H1 (cell line): ENCODE measurements at regions not wholly inside any gene's neighbourhood (a gene's known extent, or its start where the extent isn't known, plus 50 kb on each side); places are given as distances from the start of the nearest gene placed in this dataset.

Experiments
- CTCF ChIA-PET: fragments of 300-600 bp; sonication (Branson Sonifier 250); formaldehyde crosslinking; loops from one replicate; lab custom pipeline; 2021; ENCODE audit not compliant: partially characterized antibody; lab: Charles Lee
- POLR2A ChIA-PET: fragments of 300-600 bp; sonication (Branson Sonifier 250); formaldehyde crosslinking; loops from one replicate; lab custom pipeline; 2021; ENCODE audit warnings: inconsistent platforms; ENCODE audit not compliant: partially characterized antibody; lab: Charles Lee
- DNase-seq, 2 experiments: peaks; one replicate each; pipeline versions ENCODE4 v3.0.0 to v3.0.0-alpha.2; 2010 to 2022; ENCODE audit warnings: low spot score in 2 of 2, low read depth in 1 of 2, mixed read lengths in 1 of 2
- FAIRE-seq: peaks from 2 replicates; lab custom pipeline; 2011; peaks lifted over from hg19 to GRCh38; lab: Jason Lieb, UNC
- H2AFZ ChIP-seq: 2 replicates; pipeline ENCODE4 v1.8.1; 2012; ENCODE audit warnings: low read length, inconsistent platforms
- H2AK5ac ChIP-seq: 2 replicates; pipeline ENCODE4 v1.6.1; 2013; ENCODE audit warnings: low read depth, low read length
- H2BK120ac ChIP-seq: replicated peaks from 2 replicates; pipeline ENCODE3; 2013; ENCODE audit warnings: low read depth, low read length, inconsistent platforms
- H2BK12ac ChIP-seq: 2 replicates; pipeline ENCODE4 v1.6.1; 2013; ENCODE audit warnings: low read depth, low read length
- H2BK15ac ChIP-seq: 2 replicates; pipeline ENCODE4 v1.6.1; 2013; ENCODE audit warnings: low read length
- H2BK20ac ChIP-seq: 2 replicates; pipeline ENCODE4 v1.6.1; 2013; ENCODE audit warnings: low read length
- H2BK5ac ChIP-seq: 2 replicates; pipeline ENCODE4 v1.6.1; 2013; ENCODE audit warnings: low read depth, low read length
- H3K14ac ChIP-seq: 2 replicates; pipeline ENCODE4 v1.6.1; 2013; ENCODE audit warnings: inconsistent platforms; ENCODE audit not compliant: insufficient read length
- H3K18ac ChIP-seq: 2 replicates; pipeline ENCODE4 v1.6.1; 2013; ENCODE audit warnings: low read length; ENCODE audit errors: extremely low read depth
- H3K23ac ChIP-seq: 2 replicates; pipeline ENCODE4 v1.6.1; 2013; ENCODE audit warnings: inconsistent platforms; ENCODE audit not compliant: insufficient read length
- H3K23me2 ChIP-seq: 2 replicates; pipeline ENCODE4 v1.6.1; 2013; ENCODE audit warnings: low read depth, low read length
- H3K27ac ChIP-seq: 2 replicates; pipeline ENCODE4 v1.6.1; 2011; ENCODE audit warnings: low read depth, low read length, inconsistent platforms
- H3K27me3 ChIP-seq, 4 experiments: replicated peaks in 1 of 4; 1 replicate in 1 of 4; 2 replicates in 3 of 4; pipeline versions ENCODE4 v1.6.1 to v1.8.1; 2011 to 2013; ENCODE audit warnings: low read length in 3 of 4, mild to moderate bottlenecking in 3 of 4, inconsistent platforms in 2 of 4, mixed read lengths in 2 of 4, moderate library complexity in 1 of 4; ENCODE audit not compliant: control insufficient read depth in 3 of 4, insufficient read depth in 3 of 4; ENCODE audit errors: extremely low read depth in 1 of 4
- H3K36me3 ChIP-seq, 4 experiments: 2 replicates each; pipeline versions ENCODE4 v1.6.1 to v1.8.1; 2011 to 2013; ENCODE audit warnings: mild to moderate bottlenecking in 4 of 4, low read length in 3 of 4, moderate library complexity in 2 of 4, control low read depth in 1 of 4, inconsistent platforms in 1 of 4; ENCODE audit not compliant: insufficient read depth in 4 of 4, control insufficient read depth in 2 of 4
- H3K4ac ChIP-seq: replicated peaks from 2 replicates; pipeline ENCODE3; 2013; ENCODE audit warnings: low read length, low read depth, mixed read lengths, inconsistent platforms; ENCODE audit not compliant: insufficient read length
- H3K4me1 ChIP-seq, 4 experiments: replicated peaks in 1 of 4; 1 replicate in 1 of 4; 2 replicates in 3 of 4; pipeline versions ENCODE4 v1.6.1 to v1.8.1; 2011 to 2013; ENCODE audit warnings: low read length in 3 of 4, inconsistent platforms in 2 of 4, mixed read lengths in 1 of 4; ENCODE audit not compliant: insufficient read depth in 4 of 4, control insufficient read depth in 3 of 4
- H3K4me2 ChIP-seq, 2 experiments: 2 replicates each; pipeline versions ENCODE4 v1.6.1 to v1.8.1; 2011 to 2013; ENCODE audit warnings: low read depth in 2 of 2, low read length in 2 of 2, control low read depth in 1 of 2, inconsistent platforms in 1 of 2, mild to moderate bottlenecking in 1 of 2; ENCODE audit not compliant: insufficient read depth in 1 of 2
- H3K4me3 ChIP-seq, 4 experiments: fragments of 200-600, 300-600 bp in 1 of 4; sonication (generic), shearing (Covaris generic), sonication (Bioruptor Twin) in 1 of 4; 2 replicates each; pipeline versions ENCODE4 v1.5.1 to v1.8.1; 2011 to 2016; ENCODE audit warnings: low read length in 4 of 4, low read depth in 3 of 4, control low read depth in 2 of 4, inconsistent platforms in 2 of 4, mild to moderate bottlenecking in 2 of 4, mixed read lengths in 1 of 4, moderate library complexity in 1 of 4; ENCODE audit not compliant: insufficient read depth in 2 of 4; ENCODE audit errors: extremely low read depth in 1 of 4
- H3K56ac ChIP-seq: replicated peaks from 2 replicates; pipeline ENCODE3; 2013; ENCODE audit warnings: low read depth, mild to moderate bottlenecking, mixed read lengths, low read length, inconsistent platforms; ENCODE audit not compliant: insufficient read length
- H3K79me1 ChIP-seq: 2 replicates; pipeline ENCODE4 v1.6.1; 2013; ENCODE audit warnings: low read depth, low read length, control low read depth
- H3K79me2 ChIP-seq, 2 experiments: 2 replicates each; pipeline versions ENCODE4 v1.6.1 to v1.8.1; 2012 to 2013; ENCODE audit warnings: low read length in 2 of 2, mild to moderate bottlenecking in 2 of 2, inconsistent platforms in 1 of 2; ENCODE audit not compliant: insufficient read depth in 2 of 2, control insufficient read depth in 1 of 2
- H3K9ac ChIP-seq, 4 experiments: replicated peaks in 1 of 4; 1 replicate in 1 of 4; 2 replicates in 3 of 4; pipeline versions ENCODE4 v1.6.1 to v1.8.1; 2011 to 2013; ENCODE audit warnings: low read depth in 3 of 4, low read length in 3 of 4, control low read depth in 2 of 4, mild to moderate bottlenecking in 2 of 4, moderate library complexity in 2 of 4, inconsistent platforms in 1 of 4; ENCODE audit errors: extremely low read depth in 1 of 4
- H3K9me3 ChIP-seq, 2 experiments: 2 replicates each; pipeline versions ENCODE4 v1.6.1 to v1.8.1; 2012 to 2013; ENCODE audit warnings: mild to moderate bottlenecking in 2 of 2, moderate library complexity in 2 of 2, control low read depth in 1 of 2, inconsistent platforms in 1 of 2, low read depth in 1 of 2, low read length in 1 of 2, mixed read lengths in 1 of 2; ENCODE audit not compliant: insufficient read depth in 2 of 2
- H4K20me1 ChIP-seq, 2 experiments: replicated peaks in 1 of 2; 2 replicates each; pipeline versions ENCODE3 to v1.8.1; 2011 to 2013; ENCODE audit warnings: inconsistent platforms in 2 of 2, low read length in 2 of 2, mild to moderate bottlenecking in 1 of 2; ENCODE audit not compliant: insufficient read depth in 2 of 2, control insufficient read depth in 1 of 2
- H4K5ac ChIP-seq: 2 replicates; pipeline ENCODE4 v1.6.1; 2013; ENCODE audit warnings: low read length, low read depth, mixed read lengths, inconsistent platforms; ENCODE audit not compliant: insufficient read length
- H4K8ac ChIP-seq: 2 replicates; pipeline ENCODE4 v1.8.0; 2013; ENCODE audit warnings: mild to moderate bottlenecking, moderate library complexity, low read length, inconsistent platforms; ENCODE audit not compliant: insufficient read depth; ENCODE audit errors: extremely low read depth
- H4K91ac ChIP-seq: replicated peaks from 2 replicates; pipeline ENCODE3; 2013; ENCODE audit warnings: low read length, mixed read lengths, inconsistent platforms; ENCODE audit not compliant: insufficient read length
- ASH2L ChIP-seq: fragments of 200-600, 300-600 bp; sonication (generic); IDR thresholded peaks from one replicate; pipeline ENCODE4 v1.7.1; 2017; ENCODE audit warnings: low read length
- SIX5 ChIP-seq: IDR thresholded peaks from 2 replicates; pipeline ENCODE4 v1.6.1; 2011; ENCODE audit warnings: mild to moderate bottlenecking, low read depth, low read length
- TEAD4 ChIP-seq: IDR thresholded peaks from 2 replicates; pipeline ENCODE4 v1.6.1; 2012; ENCODE audit warnings: low read depth, low read length, inconsistent platforms, mixed read lengths
- WGBS, 2 experiments: shearing (Covaris generic) in 1 of 2; methylation state at CpG; one replicate each; pipeline versions ENCODE4 v1.1.6 to v1.1.7; 2013 to 2015; ENCODE audit warnings: low lambda C conversion rate in 2 of 2, mixed read lengths in 2 of 2, inconsistent platforms in 1 of 2, low coverage in 1 of 2, missing lambda C conversion rate in 1 of 2; ENCODE audit not compliant: insufficient replicate concordance in 2 of 2, insufficient coverage in 1 of 2, insufficient read length in 1 of 2; ENCODE audit errors: extremely low coverage in 1 of 2, missing lambda C conversion rate in 1 of 2; 5-methylcytosine and 5-hydroxymethylcytosine counted together

- 0 out of 2 replicates have a peak overlapping the region, but pooled peaks have one; percentile 13 for H3K18ac ChIP-seq
- H3K23ac ChIP-seq: no peak overlapping the region
- H3K36me3 ChIP-seq: no peaks in the 10 kb centered on the region
- peaks cover 0 to 51% (median 29%) of the 10 kb centered on the region in 4 experiments; a peak in 5 of 7 replicates for H3K27me3 ChIP-seq
- FAIRE-seq (no peak), DNase-seq (no peak)
- no peak overlapping the region for H2BK5ac ChIP-seq
- WGBS, 2 experiments: 32% methylated on average over 12 of the region's 16 CpGs; no CpG with 5 or more reads in 1 of the 2 experiments
- H2BK20ac ChIP-seq: peak overlapping the region; percentile 4; the same call in 1 of the 2 replicates
- no peaks in the 10 kb centered on the region for H4K20me1 ChIP-seq
- H3K4me3 ChIP-seq: peak overlapping the region in 1 of 4 experiments; percentile 40; a peak in 2 of 8 replicates
- no peak overlapping the region for H2AFZ ChIP-seq
- 0 out of 2 replicates have a peak overlapping the region, but pooled peaks have one; percentile 5 for H2BK15ac ChIP-seq
- no peak overlapping the region for H2BK120ac ChIP-seq
- CTCF ChIA-PET: interaction anchor here (0.8 to 3.2 kb wide), 5 partner anchors 32 to 185 kb away, joined by 3 to 12 read pairs (median 3); no protein-coding TSS in a partner anchor
- H2AK5ac ChIP-seq: no peak overlapping the region; the same call in 1 of the 2 replicates
- H3K56ac ChIP-seq: no peak overlapping the region
- POLR2A ChIA-PET: interaction anchor here (0.9 to 2.0 kb wide), 4 partner anchors 10 to 68 kb away, joined by 3 to 6 read pairs (median 4); no protein-coding TSS in a partner anchor
- H4K8ac ChIP-seq: no peak overlapping the region
- no peak overlapping the region for H3K9ac ChIP-seq
- TF ChIP-seq SIX5 (no peak), ASH2L (peak; percentile 43), TEAD4 (peak; percentile 41; the same call in 1 of the 2 replicates)
- peak overlapping the region; percentile 37 to 43; a peak in 3 of 4 replicates for H3K4me2 ChIP-seq
- H4K5ac ChIP-seq: no peak overlapping the region
- H3K23me2 ChIP-seq: no peaks in the 10 kb centered on the region; the same call in 1 of the 2 replicates
- H4K91ac ChIP-seq: no peak overlapping the region
- no peak overlapping the region for H3K4ac ChIP-seq
- H3K27ac ChIP-seq: no peak overlapping the region
- peak overlapping the region; percentile 2; the same call in 1 of the 2 replicates for H2BK12ac ChIP-seq
- no peaks in the 10 kb centered on the region for H3K9me3 ChIP-seq
- no peaks in the 10 kb centered on the region for H3K79me2 ChIP-seq
- H3K4me1 ChIP-seq: peaks cover 7 to 28% (median 23%) of the 10 kb centered on the region in 4 experiments
- no peaks in the 10 kb centered on the region for H3K79me1 ChIP-seq
- H3K14ac ChIP-seq: no peak overlapping the region
Observed at GRCh38 chr6:41494212-41495110, 51.7 kb upstream of the FOXP4 start.
